ENCODE measurements at regions not wholly inside any gene's neighbourhood (a gene's known extent, or its start where the extent isn't known, plus 50 kb on each side); places are given as distances from the start of the nearest gene placed in this dataset.

DNA sequence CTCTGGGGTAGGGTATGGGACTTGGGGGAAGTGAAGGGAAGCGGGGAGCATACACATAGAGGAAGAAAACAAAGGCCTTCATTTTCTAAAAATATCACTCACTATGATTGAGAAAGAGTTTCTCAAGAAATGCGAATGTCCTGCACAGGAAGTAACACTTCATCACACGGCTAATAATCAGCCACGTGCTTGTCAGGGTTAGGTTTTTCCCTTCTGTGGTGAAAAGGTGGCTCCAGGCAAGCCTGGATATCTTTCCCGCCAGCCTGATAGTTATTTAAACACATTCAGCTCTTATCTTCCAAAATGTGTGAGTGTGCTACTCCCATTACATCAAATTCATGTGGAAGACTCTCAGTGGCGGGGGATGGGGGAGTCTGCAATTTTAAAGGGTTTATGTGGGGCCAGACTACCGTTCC, 166.4 kb upstream of the ADO start:
- H3K27ac Mint-ChIP-seq, result no peak overlapping the region
- H3K27me3 Mint-ChIP-seq (ENCODE audit: low read depth), result peaks cover 8% of the 10 kb centered on the region
- TF ChIP-seq, protein P1, sequence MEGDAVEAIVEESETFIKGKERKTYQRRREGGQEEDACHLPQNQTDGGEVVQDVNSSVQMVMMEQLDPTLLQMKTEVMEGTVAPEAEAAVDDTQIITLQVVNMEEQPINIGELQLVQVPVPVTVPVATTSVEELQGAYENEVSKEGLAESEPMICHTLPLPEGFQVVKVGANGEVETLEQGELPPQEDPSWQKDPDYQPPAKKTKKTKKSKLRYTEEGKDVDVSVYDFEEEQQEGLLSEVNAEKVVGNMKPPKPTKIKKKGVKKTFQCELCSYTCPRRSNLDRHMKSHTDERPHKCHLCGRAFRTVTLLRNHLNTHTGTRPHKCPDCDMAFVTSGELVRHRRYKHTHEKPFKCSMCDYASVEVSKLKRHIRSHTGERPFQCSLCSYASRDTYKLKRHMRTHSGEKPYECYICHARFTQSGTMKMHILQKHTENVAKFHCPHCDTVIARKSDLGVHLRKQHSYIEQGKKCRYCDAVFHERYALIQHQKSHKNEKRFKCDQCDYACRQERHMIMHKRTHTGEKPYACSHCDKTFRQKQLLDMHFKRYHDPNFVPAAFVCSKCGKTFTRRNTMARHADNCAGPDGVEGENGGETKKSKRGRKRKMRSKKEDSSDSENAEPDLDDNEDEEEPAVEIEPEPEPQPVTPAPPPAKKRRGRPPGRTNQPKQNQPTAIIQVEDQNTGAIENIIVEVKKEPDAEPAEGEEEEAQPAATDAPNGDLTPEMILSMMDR (IDR thresholded peaks at IDR 0.05; ENCODE audit: unreplicated experiment), result no peak
- no peaks in the 10 kb centered on the region for H3K4me1 Mint-ChIP-seq
- no peak overlapping the region for H3K4me3 Mint-ChIP-seq
- H3K36me3 Mint-ChIP-seq, result no peaks in the 10 kb centered on the region
- DNase-seq (ENCODE audit: low spot score in 2 of 2, unreplicated experiment in 2 of 2), result no peak
- H3K9me3 Mint-ChIP-seq, result no peaks in the 10 kb centered on the region

DNA sequence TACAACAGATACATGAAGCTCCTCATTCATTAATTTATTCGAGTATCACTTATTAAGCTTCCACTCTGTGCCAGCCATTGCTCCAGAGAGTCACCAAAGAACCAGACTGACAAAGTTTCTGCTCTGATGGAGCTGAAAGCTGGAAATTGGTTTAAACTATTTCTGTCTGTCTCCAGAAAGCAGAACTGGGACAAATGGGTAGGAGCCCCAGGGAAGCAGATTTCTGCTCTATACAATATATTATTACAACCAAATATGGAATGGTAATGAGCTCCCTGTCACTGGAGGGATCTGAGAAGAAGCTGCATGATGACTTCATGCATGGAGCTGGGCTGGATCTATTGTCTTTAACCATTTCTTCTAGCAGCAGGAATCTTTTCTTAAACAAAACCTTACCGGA, 165.4 kb upstream of the ADO start:
- H3K27me3 Mint-ChIP-seq (ENCODE audit: low read depth), result peaks cover 5% of the 10 kb centered on the region
- H3K4me3 Mint-ChIP-seq, result no peak overlapping the region
- H3K36me3 Mint-ChIP-seq, result no peaks in the 10 kb centered on the region
- H3K9me3 Mint-ChIP-seq, result no peaks in the 10 kb centered on the region
- no peaks in the 10 kb centered on the region for H3K4me1 Mint-ChIP-seq
- TF ChIP-seq, protein P1 (IDR thresholded peaks at IDR 0.05; ENCODE audit: unreplicated experiment), result no peak
- H3K27ac Mint-ChIP-seq, result no peak overlapping the region
- DNase-seq (ENCODE audit: low spot score in 2 of 2, unreplicated experiment in 2 of 2), result no peak

DNA sequence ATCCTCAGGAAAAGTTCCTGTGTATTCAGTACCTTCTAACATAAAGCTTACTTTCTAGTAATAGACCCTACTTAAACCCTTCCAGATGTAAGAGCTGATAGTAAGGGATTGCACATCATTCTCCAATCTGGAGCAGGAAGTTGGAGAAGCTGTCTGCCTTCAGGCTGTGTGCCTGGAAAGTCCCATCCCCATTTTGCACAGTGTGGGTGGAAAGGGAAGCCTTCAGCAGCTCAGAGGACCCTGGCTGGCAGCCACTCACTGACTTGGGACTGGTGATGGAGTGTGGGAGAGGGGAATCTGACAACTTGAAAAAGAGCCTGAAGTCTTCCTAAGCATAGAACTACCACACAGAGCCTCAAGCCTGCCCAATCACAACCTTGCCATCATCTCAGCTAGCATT, 164.1 kb upstream of the ADO start:
- H3K4me3 Mint-ChIP-seq, result no peak overlapping the region
- no peaks in the 10 kb centered on the region for H3K4me1 Mint-ChIP-seq
- peaks cover 4% of the 10 kb centered on the region for H3K27me3 Mint-ChIP-seq (ENCODE audit: low read depth)
- no peak overlapping the region for H3K27ac Mint-ChIP-seq
- no peaks in the 10 kb centered on the region for H3K36me3 Mint-ChIP-seq
- TF ChIP-seq, protein P1 (IDR thresholded peaks at IDR 0.05; ENCODE audit: unreplicated experiment), result no peak
- no peaks in the 10 kb centered on the region for H3K9me3 Mint-ChIP-seq
- no peak for DNase-seq (ENCODE audit: low spot score in 2 of 2, unreplicated experiment in 2 of 2)

DNA sequence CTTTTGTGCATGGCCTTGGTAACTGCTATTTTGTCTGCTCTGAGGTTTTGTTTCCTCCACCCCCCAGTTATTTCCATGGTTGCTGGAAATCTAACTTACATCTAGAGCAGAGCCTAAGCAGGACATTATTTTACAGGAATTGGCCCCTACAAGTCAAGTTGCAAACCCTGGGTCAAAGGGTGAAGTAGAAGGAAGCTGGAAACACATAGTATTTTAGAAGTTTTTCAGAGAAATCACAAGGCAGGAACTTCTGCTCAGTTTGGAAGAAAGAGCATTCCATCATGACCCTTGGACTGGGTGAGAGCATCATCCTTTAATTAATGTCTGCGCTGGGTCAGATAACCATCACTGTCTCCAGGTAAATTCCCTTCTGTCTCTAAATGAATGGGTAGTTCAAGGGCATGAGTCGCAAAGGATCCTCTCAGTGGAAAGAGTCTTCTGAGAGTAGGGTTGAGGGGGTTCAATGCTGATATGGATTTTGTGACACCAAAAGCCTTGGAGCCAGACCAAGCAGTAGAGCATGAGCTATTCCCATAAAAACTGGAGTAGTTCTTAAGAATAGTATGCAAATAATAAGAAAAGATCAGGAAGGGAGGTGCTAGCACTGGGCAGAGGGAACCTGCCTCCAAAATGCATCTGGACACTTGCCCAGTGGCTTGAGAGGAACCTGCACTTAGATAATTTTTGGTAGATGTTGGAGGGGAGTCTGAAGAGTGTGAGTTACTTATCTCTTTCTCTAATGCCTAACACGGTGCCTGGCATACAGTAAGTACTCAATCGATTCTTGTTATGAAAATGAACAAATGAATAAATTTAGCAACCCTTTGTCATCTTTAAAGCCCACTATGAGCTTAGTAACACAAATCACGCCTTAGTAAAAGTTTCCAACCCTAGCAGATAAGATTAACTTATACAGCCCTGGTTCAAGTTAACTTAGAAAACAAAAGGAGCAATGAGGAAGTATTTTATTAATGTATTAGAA, 160.6 kb upstream of the ADO start:
- DNase-seq (ENCODE audit: low spot score in 2 of 2, unreplicated experiment in 2 of 2), result no peak
- TF ChIP-seq, protein P1 (IDR thresholded peaks at IDR 0.05; ENCODE audit: unreplicated experiment), result no peak
- no peaks in the 10 kb centered on the region for H3K9me3 Mint-ChIP-seq
- no peaks in the 10 kb centered on the region for H3K36me3 Mint-ChIP-seq
- no peak overlapping the region for H3K4me3 Mint-ChIP-seq
- H3K27ac Mint-ChIP-seq, result no peak overlapping the region
- H3K27me3 Mint-ChIP-seq (ENCODE audit: low read depth), result peaks cover 10% of the 10 kb centered on the region
- H3K4me1 Mint-ChIP-seq, result no peaks in the 10 kb centered on the region

DNA sequence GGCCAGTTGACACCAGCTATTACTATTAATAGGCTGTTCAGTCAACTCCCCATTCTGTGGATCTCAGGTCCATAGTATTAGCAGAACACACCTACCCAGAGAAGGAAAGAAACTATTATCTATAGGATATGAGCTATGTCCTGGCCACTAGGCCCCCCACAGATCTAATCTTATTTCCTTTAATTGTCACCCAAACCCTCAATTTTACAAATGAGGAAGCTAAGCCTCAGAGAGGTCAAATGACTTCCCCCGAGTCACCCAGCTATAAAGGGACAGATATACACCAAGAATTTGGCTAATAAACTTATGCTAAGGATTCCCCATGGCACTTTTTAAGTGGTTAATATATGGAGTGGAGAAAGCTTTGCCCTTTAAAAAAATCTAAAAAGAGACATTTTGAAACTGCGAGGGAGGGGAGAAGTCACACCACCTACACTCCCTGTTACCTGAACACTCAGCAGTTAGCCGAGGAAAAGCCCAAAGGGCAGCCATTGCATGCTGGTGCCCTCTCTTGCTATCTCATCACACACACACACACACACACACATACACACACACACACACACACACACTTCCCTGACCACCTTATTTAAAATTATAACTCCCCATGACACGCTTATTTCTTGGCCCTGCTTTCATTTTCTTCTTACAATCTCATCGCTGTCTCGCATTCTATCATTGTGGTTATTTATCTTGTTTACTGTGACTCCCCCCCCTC, 157.0 kb upstream of the ADO start:
- Mint-ChIP-seq H3K9me3 (no peaks in the 10 kb centered on the region), H3K4me1 (no peaks in the 10 kb centered on the region), H3K4me3 (no peak overlapping the region), H3K27ac (no peak overlapping the region), H3K36me3 (no peaks in the 10 kb centered on the region), H3K27me3 (ENCODE audit: low read depth) (peaks cover 18% of the 10 kb centered on the region)
- DNase-seq (ENCODE audit: low spot score in 2 of 2, unreplicated experiment in 2 of 2), result no peak
- TF ChIP-seq, protein P1 (IDR thresholded peaks at IDR 0.05; ENCODE audit: unreplicated experiment), result no peak

All from mesothelial cell of epicardium (in vitro differentiated cells).